ENCODE measurements at regions not wholly inside any gene's neighbourhood (a gene's known extent, or its start where the extent isn't known, plus 50 kb on each side); places are given as distances from the start of the nearest gene placed in this dataset.

DNA sequence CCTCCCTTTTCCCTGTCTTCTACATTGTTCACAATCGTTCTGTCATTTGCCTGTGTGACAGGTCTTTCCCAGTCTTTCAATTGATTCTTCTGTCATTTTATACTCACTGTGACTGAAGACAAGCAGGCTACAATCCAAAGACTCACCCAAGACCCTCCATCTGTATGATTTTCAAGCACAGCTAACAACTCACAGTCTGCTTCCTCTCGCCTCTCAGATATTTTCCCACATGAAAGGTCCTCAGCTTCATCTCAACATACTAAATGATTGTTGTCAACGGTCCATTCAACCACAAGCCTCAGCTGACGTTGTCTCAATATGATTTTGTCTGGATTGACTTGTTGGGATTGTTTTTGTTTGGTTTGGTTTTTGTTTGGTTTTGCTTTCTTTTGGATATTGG lies 346.5 kb downstream of the NFIB start:
- H3K27me3 Mint-ChIP-seq = no peaks in the 10 kb centered on the region
- H3K4me3 Mint-ChIP-seq = no peak overlapping the region
- ChIA-PET CTCF (no interaction called here), POLR2A (no interaction called here)
- no peaks in the 10 kb centered on the region for H3K4me1 Mint-ChIP-seq
- ATAC-seq (ENCODE audit: low read depth) (no peak), DNase-seq (no peak)
- TF ChIP-seq, protein P1, sequence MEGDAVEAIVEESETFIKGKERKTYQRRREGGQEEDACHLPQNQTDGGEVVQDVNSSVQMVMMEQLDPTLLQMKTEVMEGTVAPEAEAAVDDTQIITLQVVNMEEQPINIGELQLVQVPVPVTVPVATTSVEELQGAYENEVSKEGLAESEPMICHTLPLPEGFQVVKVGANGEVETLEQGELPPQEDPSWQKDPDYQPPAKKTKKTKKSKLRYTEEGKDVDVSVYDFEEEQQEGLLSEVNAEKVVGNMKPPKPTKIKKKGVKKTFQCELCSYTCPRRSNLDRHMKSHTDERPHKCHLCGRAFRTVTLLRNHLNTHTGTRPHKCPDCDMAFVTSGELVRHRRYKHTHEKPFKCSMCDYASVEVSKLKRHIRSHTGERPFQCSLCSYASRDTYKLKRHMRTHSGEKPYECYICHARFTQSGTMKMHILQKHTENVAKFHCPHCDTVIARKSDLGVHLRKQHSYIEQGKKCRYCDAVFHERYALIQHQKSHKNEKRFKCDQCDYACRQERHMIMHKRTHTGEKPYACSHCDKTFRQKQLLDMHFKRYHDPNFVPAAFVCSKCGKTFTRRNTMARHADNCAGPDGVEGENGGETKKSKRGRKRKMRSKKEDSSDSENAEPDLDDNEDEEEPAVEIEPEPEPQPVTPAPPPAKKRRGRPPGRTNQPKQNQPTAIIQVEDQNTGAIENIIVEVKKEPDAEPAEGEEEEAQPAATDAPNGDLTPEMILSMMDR (IDR thresholded peaks at IDR 0.05) = no peak
- no peaks in the 10 kb centered on the region for H3K36me3 Mint-ChIP-seq (ENCODE audit: low read depth)
- intact Hi-C loops (cut with micrococcal nuclease) = no loop called here
- H3K27ac Mint-ChIP-seq = no peak overlapping the region
- peaks cover 5% of the 10 kb centered on the region for H3K9me3 Mint-ChIP-seq

DNA sequence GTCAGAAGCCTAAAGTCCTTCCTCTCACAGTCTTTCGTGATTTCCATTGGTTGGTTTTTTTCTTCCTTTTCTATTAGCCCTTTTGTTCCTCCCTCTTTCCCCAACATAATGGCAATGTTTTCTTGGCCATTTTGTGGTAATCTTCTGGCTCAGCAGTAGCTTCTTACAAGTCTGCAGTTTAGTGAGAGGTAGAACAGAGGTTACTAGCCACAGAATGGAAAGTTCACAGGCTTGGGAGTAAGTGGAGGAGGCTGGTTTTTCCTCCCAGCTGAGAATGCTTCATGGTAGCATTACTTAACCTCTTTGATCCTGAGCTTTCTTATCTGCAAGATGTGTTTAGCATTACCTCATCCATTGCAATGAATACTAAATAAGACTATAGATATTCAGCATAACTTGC lies 346.9 kb downstream of the NFIB start:
- no peak overlapping the region for H3K4me3 Mint-ChIP-seq
- TF ChIP-seq, protein P1 (IDR thresholded peaks at IDR 0.05) = no peak
- no peaks in the 10 kb centered on the region for H3K36me3 Mint-ChIP-seq (ENCODE audit: low read depth)
- no peaks in the 10 kb centered on the region for H3K27me3 Mint-ChIP-seq
- ChIA-PET POLR2A (no interaction called here), CTCF (no interaction called here)
- intact Hi-C loops (cut with micrococcal nuclease) = no loop called here
- no peaks in the 10 kb centered on the region for H3K4me1 Mint-ChIP-seq
- DNase-seq = no peak
- H3K9me3 Mint-ChIP-seq = peaks cover 5% of the 10 kb centered on the region
- no peak overlapping the region for H3K27ac Mint-ChIP-seq
- ATAC-seq (ENCODE audit: low read depth) = no peak

DNA sequence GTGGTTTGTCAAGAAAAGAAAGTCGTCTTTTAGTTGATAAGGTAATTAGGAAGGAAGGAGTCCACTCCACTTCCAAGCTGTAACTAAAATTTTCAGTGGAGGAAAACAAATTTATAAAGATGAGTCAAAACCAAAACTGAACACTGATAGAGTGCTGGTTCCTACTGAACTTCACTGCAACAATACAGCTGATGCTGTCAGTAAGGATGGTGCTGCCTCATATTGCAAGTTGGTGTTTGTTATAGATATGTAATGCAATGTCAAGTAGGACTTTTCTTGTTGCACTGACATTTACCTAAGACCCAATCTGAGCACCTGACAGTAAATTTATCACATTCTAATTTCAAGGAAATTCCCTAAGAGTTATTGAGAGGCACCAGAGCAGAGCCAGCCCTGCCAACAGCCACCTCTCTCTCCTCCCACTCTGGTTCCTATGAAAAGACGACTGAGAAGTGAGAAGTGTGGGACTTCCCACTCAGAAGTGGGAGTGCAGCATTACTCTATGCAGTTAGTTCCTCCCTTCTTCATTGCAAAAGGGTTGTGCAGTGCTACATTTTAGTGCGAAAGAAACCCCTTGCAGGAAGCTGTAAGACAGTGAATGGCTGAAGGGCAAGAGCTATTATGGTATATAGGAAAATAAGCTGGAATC lies 350.8 kb downstream of the NFIB start:
- Mint-ChIP-seq H3K27me3 (no peaks in the 10 kb centered on the region), H3K9me3 (peaks cover 5% of the 10 kb centered on the region), H3K4me3 (no peak overlapping the region), H3K36me3 (ENCODE audit: low read depth) (no peaks in the 10 kb centered on the region), H3K4me1 (no peaks in the 10 kb centered on the region), H3K27ac (no peak overlapping the region)
- TF ChIP-seq, protein P1 (IDR thresholded peaks at IDR 0.05) = no peak
- DNase-seq (no peak), ATAC-seq (ENCODE audit: low read depth) (no peak)
- intact Hi-C loops (cut with micrococcal nuclease) = no loop called here
- ChIA-PET CTCF (no interaction called here), POLR2A (no interaction called here)

DNA sequence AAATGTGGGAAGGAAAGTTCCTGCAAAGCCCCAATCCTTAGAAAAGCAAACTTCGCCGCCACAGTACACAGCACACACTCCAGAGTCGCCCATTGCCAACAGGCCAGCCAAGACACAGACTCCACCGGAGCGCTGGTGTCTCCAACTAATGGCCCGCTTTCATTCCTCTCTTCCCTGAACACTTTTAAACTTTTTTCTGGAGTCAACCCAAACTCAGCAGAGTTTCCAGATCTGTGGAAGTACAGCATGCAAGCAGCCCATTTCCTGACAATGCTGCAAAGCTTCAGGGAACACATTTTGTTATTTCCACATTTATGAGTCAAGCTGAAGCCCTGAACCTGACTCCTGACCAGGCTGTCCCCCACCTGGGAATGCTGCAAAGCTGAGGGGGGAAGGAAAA lies 351.9 kb downstream of the NFIB start:
- ChIA-PET POLR2A (no interaction called here), CTCF (no interaction called here)
- ATAC-seq (ENCODE audit: low read depth) = no peak
- intact Hi-C loops (cut with micrococcal nuclease) = no loop called here
- Mint-ChIP-seq H3K27me3 (no peaks in the 10 kb centered on the region), H3K36me3 (ENCODE audit: low read depth) (no peaks in the 10 kb centered on the region), H3K9me3 (peaks cover 5% of the 10 kb centered on the region), H3K4me1 (no peaks in the 10 kb centered on the region), H3K4me3 (no peak overlapping the region), H3K27ac (no peak overlapping the region)
- TF ChIP-seq, protein P1 (IDR thresholded peaks at IDR 0.05) = no peak
- no peak for DNase-seq

DNA sequence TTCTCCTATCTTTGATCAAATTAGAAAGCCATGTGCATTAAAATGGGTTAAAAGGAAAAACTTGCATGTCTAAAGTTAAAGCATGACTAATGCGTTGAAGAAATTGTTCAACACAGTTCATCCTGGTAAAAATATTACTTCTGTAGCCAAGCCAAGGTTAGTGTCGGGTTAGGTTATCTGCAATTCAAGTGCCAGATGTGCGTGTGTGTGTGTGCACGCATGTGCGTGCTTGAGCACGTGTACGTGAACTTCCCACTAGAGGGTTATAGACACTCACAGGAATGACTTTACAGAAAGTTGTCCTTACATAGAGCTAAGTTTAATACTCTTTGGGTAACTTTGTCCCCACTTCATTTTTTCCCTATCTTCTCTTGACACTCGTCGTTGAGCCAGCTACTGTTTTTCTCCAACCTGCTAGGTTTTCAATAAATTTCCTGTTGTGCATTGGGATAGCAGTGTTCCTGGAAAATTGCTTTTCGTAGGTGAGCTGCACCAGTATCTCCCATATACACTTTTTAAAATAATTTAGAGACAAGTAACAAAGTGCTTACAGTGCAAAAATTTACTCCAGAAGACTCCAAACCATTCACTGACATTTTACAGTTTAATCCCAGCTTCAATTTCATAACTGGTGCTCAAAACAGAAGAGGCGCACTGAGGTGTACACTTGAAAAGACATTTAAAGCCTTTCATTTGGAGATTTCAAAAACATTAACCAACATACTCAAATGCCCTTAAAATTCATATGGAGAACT lies 353.8 kb downstream of the NFIB start:
- H3K4me3 Mint-ChIP-seq = no peak overlapping the region
- intact Hi-C loops (cut with micrococcal nuclease) = no loop called here
- ChIA-PET POLR2A (no interaction called here), CTCF (no interaction called here)
- no peaks in the 10 kb centered on the region for H3K27me3 Mint-ChIP-seq
- H3K9me3 Mint-ChIP-seq = peaks cover 5% of the 10 kb centered on the region
- H3K36me3 Mint-ChIP-seq (ENCODE audit: low read depth) = no peaks in the 10 kb centered on the region
- no peaks in the 10 kb centered on the region for H3K4me1 Mint-ChIP-seq
- TF ChIP-seq, protein P1 (IDR thresholded peaks at IDR 0.05) = no peak
- no peak overlapping the region for H3K27ac Mint-ChIP-seq
- DNase-seq (no peak), ATAC-seq (ENCODE audit: low read depth) (no peak)
